ENCODE measurements at regions not wholly inside any gene's neighbourhood (a gene's known extent, or its start where the extent isn't known, plus 50 kb on each side); places are given as distances from the start of the nearest gene placed in this dataset.

GRCh38 chr5:143533978-143534760 is 130.7 kb upstream of the NR3C1 start (continued):
- TF ChIP-seq MGA (IDR thresholded peaks at IDR 0.05) (no peak), HNRNPL (IDR thresholded peaks at IDR 0.05; ENCODE audit: low read depth, low read length) (no peak), CEBPG (CRISPR knock-in tag; IDR thresholded peaks at IDR 0.05) (no peak), CEBPG (tag; conservative IDR thresholded peaks at IDR 0.05 in 1 of 2, IDR thresholded peaks at IDR 0.05 in 1 of 2) (no peak)

Measured in K562 (cell line).